ENCODE measurements at regions not wholly inside any gene's neighbourhood (a gene's known extent, or its start where the extent isn't known, plus 50 kb on each side); places are given as distances from the start of the nearest gene placed in this dataset.

- DNase-seq (ENCODE audit: low read depth, low spot score) = no peak
- H3K4me3 ChIP-seq (ENCODE audit: low read depth, low read length) = no peak overlapping the region
- in situ Hi-C loops (cut with HindIII; ENCODE audit: low sequenced_read_pairs) = no loop called here
- TF ChIP-seq, protein P1, sequence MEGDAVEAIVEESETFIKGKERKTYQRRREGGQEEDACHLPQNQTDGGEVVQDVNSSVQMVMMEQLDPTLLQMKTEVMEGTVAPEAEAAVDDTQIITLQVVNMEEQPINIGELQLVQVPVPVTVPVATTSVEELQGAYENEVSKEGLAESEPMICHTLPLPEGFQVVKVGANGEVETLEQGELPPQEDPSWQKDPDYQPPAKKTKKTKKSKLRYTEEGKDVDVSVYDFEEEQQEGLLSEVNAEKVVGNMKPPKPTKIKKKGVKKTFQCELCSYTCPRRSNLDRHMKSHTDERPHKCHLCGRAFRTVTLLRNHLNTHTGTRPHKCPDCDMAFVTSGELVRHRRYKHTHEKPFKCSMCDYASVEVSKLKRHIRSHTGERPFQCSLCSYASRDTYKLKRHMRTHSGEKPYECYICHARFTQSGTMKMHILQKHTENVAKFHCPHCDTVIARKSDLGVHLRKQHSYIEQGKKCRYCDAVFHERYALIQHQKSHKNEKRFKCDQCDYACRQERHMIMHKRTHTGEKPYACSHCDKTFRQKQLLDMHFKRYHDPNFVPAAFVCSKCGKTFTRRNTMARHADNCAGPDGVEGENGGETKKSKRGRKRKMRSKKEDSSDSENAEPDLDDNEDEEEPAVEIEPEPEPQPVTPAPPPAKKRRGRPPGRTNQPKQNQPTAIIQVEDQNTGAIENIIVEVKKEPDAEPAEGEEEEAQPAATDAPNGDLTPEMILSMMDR (IDR thresholded peaks at IDR 0.05; ENCODE audit: low read depth, low read length) = no peak
Measured at GRCh38 chr3:176190755-176191154, 1006.5 kb downstream of the TBL1XR1 start.

DNA sequence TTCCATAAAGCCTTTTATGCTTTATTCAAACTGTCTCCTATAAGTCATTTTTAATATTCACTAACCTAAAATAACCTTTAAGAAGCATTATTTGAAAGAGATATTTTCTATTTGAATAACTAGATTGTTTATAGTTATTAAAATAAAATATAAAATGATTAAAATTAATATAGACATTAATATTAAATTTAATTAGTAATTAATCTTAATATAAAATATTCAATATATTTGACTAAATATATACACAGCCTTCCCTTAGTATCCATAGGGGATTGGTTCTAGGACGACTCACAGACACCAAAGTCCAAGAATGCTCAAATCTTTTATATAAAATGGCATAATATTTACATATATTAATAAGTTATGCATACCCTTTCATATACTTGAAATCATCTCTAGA, 1014.1 kb downstream of the TBL1XR1 start:
- TF ChIP-seq, protein P1 (IDR thresholded peaks at IDR 0.05; ENCODE audit: low read depth, low read length) = no peak
- in situ Hi-C loops (cut with HindIII; ENCODE audit: low sequenced_read_pairs) = no loop called here
- no peak for DNase-seq (ENCODE audit: low read depth, low spot score)

GRCh38 chr3:176174060-176174459, 1023.2 kb downstream of the TBL1XR1 start:
- TF ChIP-seq, protein P1 (IDR thresholded peaks at IDR 0.05; ENCODE audit: low read depth, low read length) = no peak
- in situ Hi-C loops (cut with HindIII; ENCODE audit: low sequenced_read_pairs) = no loop called here
- DNase-seq (ENCODE audit: low read depth, low spot score) = no peak
- H3K4me3 ChIP-seq (ENCODE audit: low read depth, low read length) = no peak overlapping the region

More for the DNA sequence above, 1014.1 kb downstream of the TBL1XR1 start:
- no peak overlapping the region for H3K4me3 ChIP-seq (ENCODE audit: low read depth, low read length)

DNA sequence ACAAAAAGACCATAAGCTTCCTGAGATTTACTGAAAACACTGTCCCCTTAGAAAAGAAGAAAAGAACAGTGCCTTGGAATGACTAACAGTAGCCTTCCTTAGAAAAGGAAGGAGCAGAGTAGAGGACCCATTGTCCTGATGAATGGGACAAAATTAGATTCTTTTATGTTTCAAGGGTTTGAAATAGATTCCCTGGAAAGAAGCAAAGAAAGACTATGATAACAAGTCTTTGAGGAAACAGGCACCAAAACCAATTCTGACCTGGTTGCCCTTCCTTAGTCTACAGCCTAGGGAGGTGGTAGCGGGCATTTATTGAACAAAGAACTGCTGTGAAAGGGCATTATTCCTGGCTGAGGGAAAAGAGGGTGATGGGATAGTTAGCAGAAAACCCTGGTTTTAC, 1024.8 kb downstream of the TBL1XR1 start:
- no peak overlapping the region for H3K4me3 ChIP-seq (ENCODE audit: low read depth, low read length)
- in situ Hi-C loops (cut with HindIII; ENCODE audit: low sequenced_read_pairs) = no loop called here
- TF ChIP-seq, protein P1 (IDR thresholded peaks at IDR 0.05; ENCODE audit: low read depth, low read length) = no peak
- no peak for DNase-seq (ENCODE audit: low read depth, low spot score)

DNA sequence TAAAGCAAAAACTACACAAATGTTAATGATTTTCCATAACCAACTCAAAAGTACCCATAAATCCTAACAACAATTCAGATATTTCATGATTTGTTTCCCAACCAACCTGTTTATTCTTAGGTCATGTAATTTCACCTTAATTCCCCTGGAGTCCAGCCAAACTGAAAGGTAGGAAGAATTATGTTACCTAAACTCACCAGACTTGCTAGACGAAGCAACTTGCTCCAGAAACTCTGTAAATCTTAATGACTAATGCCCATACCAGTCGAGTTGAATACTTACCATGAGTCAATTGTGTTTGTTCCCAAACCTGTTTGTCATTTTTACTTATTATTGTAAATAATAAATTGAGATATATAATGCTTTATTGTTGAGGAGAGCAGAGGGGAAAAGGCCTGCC, 1030.0 kb downstream of the TBL1XR1 start:
- in situ Hi-C loops (cut with HindIII; ENCODE audit: low sequenced_read_pairs) = no loop called here
- TF ChIP-seq, protein P1 (IDR thresholded peaks at IDR 0.05; ENCODE audit: low read depth, low read length) = no peak
- no peak for DNase-seq (ENCODE audit: low read depth, low spot score)
- no peak overlapping the region for H3K4me3 ChIP-seq (ENCODE audit: low read depth, low read length)

GRCh38 chr3:176160997-176161396, 1036.3 kb downstream of the TBL1XR1 start:
- TF ChIP-seq, protein P1 (IDR thresholded peaks at IDR 0.05; ENCODE audit: low read depth, low read length) = no peak
- no peak overlapping the region for H3K4me3 ChIP-seq (ENCODE audit: low read depth, low read length)
- no peak for DNase-seq (ENCODE audit: low read depth, low spot score)
- in situ Hi-C loops (cut with HindIII; ENCODE audit: low sequenced_read_pairs) = no loop called here

GRCh38 chr3:176159796-176160195, 1037.5 kb downstream of the TBL1XR1 start:
- in situ Hi-C loops (cut with HindIII; ENCODE audit: low sequenced_read_pairs) = no loop called here
- no peak for DNase-seq (ENCODE audit: low read depth, low spot score)
- TF ChIP-seq, protein P1 (IDR thresholded peaks at IDR 0.05; ENCODE audit: low read depth, low read length) = no peak
- H3K4me3 ChIP-seq (ENCODE audit: low read depth, low read length) = no peak overlapping the region
